Keratinocyte (primary cell): ENCODE measurements at regions not wholly inside any gene's neighbourhood (a gene's known extent, or its start where the extent isn't known, plus 50 kb on each side); places are given as distances from the start of the nearest gene placed in this dataset.

Source experiments
- DNase-seq: peaks from one replicate; pipeline ENCODE4 v3.0.0-alpha.2; 2011; ENCODE audit warnings: low read depth, missing footprints, low spot score
- FAIRE-seq: peaks from 2 replicates; lab custom pipeline; 2011; peaks lifted over from hg19 to GRCh38; lab: Jason Lieb, UNC
- H2AFZ ChIP-seq: 2 replicates; pipeline ENCODE4 v1.6.0; 2012; ENCODE audit warnings: low read length, control low read depth, inconsistent platforms; ENCODE audit not compliant: control insufficient read depth
- H3K27ac ChIP-seq: 2 replicates; pipeline ENCODE4 v1.5.1; 2011; ENCODE audit warnings: low read length; ENCODE audit not compliant: control insufficient read depth, insufficient read depth
- H3K27me3 ChIP-seq: 3 replicates; pipeline ENCODE4 v1.6.0; 2011; ENCODE audit warnings: low read length; ENCODE audit not compliant: control insufficient read depth, insufficient read depth; ENCODE audit errors: extremely low read depth
- H3K36me3 ChIP-seq, 2 experiments: 2 replicates in 1 of 2; 3 replicates in 1 of 2; pipeline ENCODE4 v1.5.1; 2011; ENCODE audit warnings: low read length in 2 of 2, mild to moderate bottlenecking in 1 of 2; ENCODE audit not compliant: control insufficient read depth in 2 of 2, insufficient read depth in 2 of 2; ENCODE audit errors: extremely low read depth in 1 of 2
- H3K4me1 ChIP-seq: 3 replicates; pipeline ENCODE4 v1.5.1; 2011; ENCODE audit warnings: low read length; ENCODE audit not compliant: control insufficient read depth, insufficient read depth; ENCODE audit errors: extremely low read depth
- H3K4me2 ChIP-seq: 3 replicates; pipeline ENCODE4 v1.6.0; 2011; ENCODE audit warnings: low read depth, low read length; ENCODE audit not compliant: control insufficient read depth, insufficient read depth; ENCODE audit errors: extremely low read depth
- H3K4me3 ChIP-seq, 3 experiments: fragments of 200-600 bp in 1 of 3; sonication (generic) in 1 of 3; 2 replicates in 2 of 3; 3 replicates in 1 of 3; pipeline ENCODE4 v1.5.1; 2011 to 2016; ENCODE audit warnings: low read length in 3 of 3, mild to moderate bottlenecking in 3 of 3, control low read depth in 2 of 3, inconsistent platforms in 1 of 3, low read depth in 1 of 3, mixed read lengths in 1 of 3, mixed run types in 1 of 3, moderate library complexity in 1 of 3; ENCODE audit not compliant: control insufficient read depth in 2 of 3, insufficient read depth in 2 of 3; ENCODE audit errors: extremely low read depth in 1 of 3
- H3K79me2 ChIP-seq: 2 replicates; pipeline ENCODE4 v1.6.0; 2012; ENCODE audit warnings: low read length; ENCODE audit not compliant: control insufficient read depth, insufficient read depth
- H3K9ac ChIP-seq: 3 replicates; pipeline ENCODE4 v1.6.0; 2011; ENCODE audit warnings: low read length; ENCODE audit not compliant: control insufficient read depth, insufficient read depth; ENCODE audit errors: extremely low read depth
- H3K9me1 ChIP-seq: 3 replicates; pipeline ENCODE4 v1.6.0; 2011; ENCODE audit warnings: low read length; ENCODE audit not compliant: control insufficient read depth, insufficient read depth; ENCODE audit errors: extremely low read depth
- H3K9me3 ChIP-seq: 2 replicates; pipeline ENCODE4 v1.5.1; 2012; ENCODE audit warnings: low read depth, low read length; ENCODE audit not compliant: control insufficient read depth
- H4K20me1 ChIP-seq: 3 replicates; pipeline ENCODE4 v1.6.0; 2011; ENCODE audit warnings: low read length; ENCODE audit not compliant: control insufficient read depth, insufficient read depth; ENCODE audit errors: extremely low read depth
- EZH2 ChIP-seq: IDR thresholded peaks from one replicate; pipeline ENCODE4 v1.6.1; 2012; ENCODE audit warnings: inconsistent platforms, mild to moderate bottlenecking, low read length, moderate library complexity
- dilution Hi-C: fragments of 300-500 bp; cut with MboI; formaldehyde crosslinking; loops from one replicate; pipeline ENCODE4 v1.7.0; 2020; ENCODE audit warnings: low sequenced_read_pairs; ENCODE audit not compliant: extremely low pct_ligation_motif_present
- small RNA-seq, 3 experiments: library from RNA; depleted of rRNA; stranded (forward); fragments of <200 nt; gene quantifications; one replicate each; pipeline ENCODE3, GENCODE V24; 2012; ENCODE audit warnings: low read depth in 3 of 3, low replicate concordance in 1 of 3; ENCODE audit not compliant: insufficient read length in 3 of 3
- TF ChIP-seq, protein P1 (sequence below), 3 experiments: IDR thresholded peaks in 1 of 3; conservative IDR thresholded peaks in 1 of 3; optimal IDR thresholded peaks in 1 of 3; 2 replicates in 2 of 3; 3 replicates in 1 of 3; pipeline versions ENCODE3 to v1.5.1; 2011; ENCODE audit warnings: low read length in 3 of 3, mild to moderate bottlenecking in 3 of 3, moderate library complexity in 2 of 3, control low read depth in 1 of 3, inconsistent platforms in 1 of 3; ENCODE audit not compliant: insufficient read depth in 2 of 3; ENCODE audit errors: extremely low read depth in 1 of 3

DNA sequence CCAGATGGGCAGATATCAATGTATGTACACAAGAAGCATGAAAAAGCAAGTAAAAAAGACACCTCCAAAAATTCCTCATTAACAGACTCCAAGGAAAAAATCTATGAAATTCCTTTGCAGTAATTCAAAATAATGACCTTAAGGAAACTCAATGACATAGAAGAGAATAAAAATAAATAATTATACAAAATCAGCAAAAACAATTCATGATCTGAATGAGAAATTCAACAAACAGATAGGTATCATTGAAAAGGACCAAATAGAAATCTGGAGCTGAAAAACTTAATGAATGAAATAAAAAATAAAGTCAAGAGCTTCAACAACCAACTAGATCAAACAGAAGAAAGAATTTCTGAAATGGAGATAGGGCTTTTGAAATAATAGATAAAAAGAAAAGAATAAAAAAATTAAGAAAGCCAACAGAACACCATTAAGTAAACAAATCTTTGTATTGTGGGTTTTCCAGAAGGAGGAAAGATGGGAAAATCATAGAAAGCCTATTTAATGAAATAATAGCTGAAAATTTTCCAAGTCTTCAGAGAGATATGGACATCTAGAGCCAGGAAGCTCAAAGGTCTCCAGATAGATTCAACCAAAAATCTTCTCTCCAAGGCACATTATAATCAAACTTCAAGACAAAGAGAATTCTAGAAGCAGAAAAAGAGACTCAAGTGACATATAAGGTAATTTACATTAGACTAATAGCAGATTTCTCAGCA, 52.0 kb upstream of the KCNK1 start:
- no peak for DNase-seq
- no peak overlapping the region for H3K4me2 ChIP-seq

More for the DNA sequence above, 52.0 kb upstream of the KCNK1 start:
- Histone ChIP-seq H3K27me3 (peaks cover 3% of the 10 kb centered on the region), H3K4me3 (no peak overlapping the region), H3K9me1 (no peaks in the 10 kb centered on the region), H3K4me1 (no peaks in the 10 kb centered on the region), H3K27ac (no peak overlapping the region), H2AFZ (no peak overlapping the region), H3K79me2 (no peaks in the 10 kb centered on the region), H3K9ac (no peak overlapping the region), H4K20me1 (no peaks in the 10 kb centered on the region), H3K9me3 (no peaks in the 10 kb centered on the region), H3K36me3 (no peaks in the 10 kb centered on the region)
- no peak for FAIRE-seq
- TF ChIP-seq, protein P1, sequence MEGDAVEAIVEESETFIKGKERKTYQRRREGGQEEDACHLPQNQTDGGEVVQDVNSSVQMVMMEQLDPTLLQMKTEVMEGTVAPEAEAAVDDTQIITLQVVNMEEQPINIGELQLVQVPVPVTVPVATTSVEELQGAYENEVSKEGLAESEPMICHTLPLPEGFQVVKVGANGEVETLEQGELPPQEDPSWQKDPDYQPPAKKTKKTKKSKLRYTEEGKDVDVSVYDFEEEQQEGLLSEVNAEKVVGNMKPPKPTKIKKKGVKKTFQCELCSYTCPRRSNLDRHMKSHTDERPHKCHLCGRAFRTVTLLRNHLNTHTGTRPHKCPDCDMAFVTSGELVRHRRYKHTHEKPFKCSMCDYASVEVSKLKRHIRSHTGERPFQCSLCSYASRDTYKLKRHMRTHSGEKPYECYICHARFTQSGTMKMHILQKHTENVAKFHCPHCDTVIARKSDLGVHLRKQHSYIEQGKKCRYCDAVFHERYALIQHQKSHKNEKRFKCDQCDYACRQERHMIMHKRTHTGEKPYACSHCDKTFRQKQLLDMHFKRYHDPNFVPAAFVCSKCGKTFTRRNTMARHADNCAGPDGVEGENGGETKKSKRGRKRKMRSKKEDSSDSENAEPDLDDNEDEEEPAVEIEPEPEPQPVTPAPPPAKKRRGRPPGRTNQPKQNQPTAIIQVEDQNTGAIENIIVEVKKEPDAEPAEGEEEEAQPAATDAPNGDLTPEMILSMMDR (optimal IDR thresholded peaks at IDR 0.05 in 1 of 3, IDR thresholded peaks at IDR 0.05 in 1 of 3, conservative IDR thresholded peaks at IDR 0.05 in 1 of 3; ENCODE audit: extremely low read depth in 1 of 3, insufficient read depth in 2 of 3, low read length in 3 of 3), result no peak
- TF ChIP-seq EZH2, result no peak
- dilution Hi-C loops, result no loop called here

Small RNAs in the stretch of these regions (small RNA-seq; reads per million reads assigned to genes)
- gene RNU4-77P, result 0 reads per million in 3 experiments
